CD4-positive, alpha-beta T cell treated with Interleukin-17A for 1 hour (primary cell): ENCODE measurements at regions not wholly inside any gene's neighbourhood (a gene's known extent, or its start where the extent isn't known, plus 50 kb on each side); places are given as distances from the start of the nearest gene placed in this dataset.

Experiments
- DNase-seq: peaks from one replicate; pipeline ENCODE4 v3.0.0-alpha.2; 2020

- DNase-seq, result no peak
These were observed 75.3 kb upstream of the TRPC3 start for GRCh38 chr4:122027203-122027602.

GRCh38 chr4:122017296-122017695, 65.4 kb upstream of the TRPC3 start:
- DNase-seq, result no peak

- DNase-seq, result no peak
These were observed 63.3 kb upstream of the TRPC3 start for GRCh38 chr4:122015203-122015602.

- DNase-seq, result no peak
These were observed 60.9 kb upstream of the TRPC3 start for GRCh38 chr4:122012735-122013134.

GRCh38 chr4:122010610-122011009, 58.8 kb upstream of the TRPC3 start:
- DNase-seq, result no peak

- DNase-seq, result no peak
These were observed 57.7 kb upstream of the TRPC3 start for GRCh38 chr4:122009524-122009923.

GRCh38 chr4:122007016-122007415, 55.2 kb upstream of the TRPC3 start:
- no peak for DNase-seq

GRCh38 chr4:122005064-122005755, 53.4 kb upstream of the TRPC3 start:
- no peak for DNase-seq

GRCh38 chr4:122003335-122003734, 51.5 kb upstream of the TRPC3 start:
- DNase-seq, result peak; percentile 64
